Stomach (tissue), 8 donors: ENCODE measurements at regions not wholly inside any gene's neighbourhood (a gene's known extent, or its start where the extent isn't known, plus 50 kb on each side); places are given as distances from the start of the nearest gene placed in this dataset.

Experiments
- DNase-seq, 2 donors: peaks; one replicate each; pipeline versions ENCODE4 v3.0.0 to v3.0.0-alpha.2; 2013 to 2019
- H3K27ac ChIP-seq, 5 donors: fragments of 200-600 bp in 4 of 5; sonication (generic) in 4 of 5; one replicate each; pipeline ENCODE4 v1.5.1; 2013 to 2019; ENCODE audit warnings: mild to moderate bottlenecking in 1 of 5, moderate library complexity in 1 of 5
- H3K27me3 ChIP-seq, 3 donors: fragments of 200-600 bp; sonication (generic); one replicate each; pipeline ENCODE4 v1.5.1; 2017 to 2019; ENCODE audit warnings: mixed run types in 1 of 3
- H3K36me3 ChIP-seq, 4 donors: fragments of 200-600 bp; sonication (generic); 1 replicate in 3 of 4; 2 replicates in 1 of 4; pipeline ENCODE4 v1.5.1; 2016 to 2019
- H3K4me1 ChIP-seq, 4 donors: fragments of 200-600 bp; sonication (generic); one replicate each; pipeline ENCODE4 v1.5.1; 2016 to 2019
- H3K4me3 ChIP-seq, 4 donors: fragments of 200-600 bp; sonication (generic) in 3 of 4; one replicate each; pipeline ENCODE4 v1.5.1; 2016 to 2019; ENCODE audit warnings: mild to moderate bottlenecking in 1 of 4
- H3K9me3 ChIP-seq, 4 donors: fragments of 200-600 bp; sonication (generic); one replicate each; pipeline ENCODE4 v1.5.1; 2016 to 2019
- EP300 ChIP-seq: sonication (generic); formaldehyde crosslinking; IDR thresholded peaks from one replicate; pipeline ENCODE4 v1.6.1; 2017; ENCODE audit warnings: antibody characterized with exemption
- POLR2A ChIP-seq, 4 donors: fragments of 450-650 bp; IDR thresholded peaks; one replicate each; pipeline ENCODE4 v1.6.1; 2016; ENCODE audit warnings: antibody characterized with exemption in 4 of 4, control low read depth in 2 of 4, mild to moderate bottlenecking in 1 of 4, moderate library complexity in 1 of 4
- POLR2AphosphoS5 ChIP-seq, 3 donors: sonication (generic); formaldehyde crosslinking; IDR thresholded peaks; one replicate each; pipeline ENCODE4 v1.6.1; 2016; ENCODE audit warnings: antibody characterized with exemption in 3 of 3
- WGBS, 5 donors: extraction: QIAGEN DNeasy Blood & Tissue Kit in 3 of 5; methylation state at CpG; one replicate each; pipeline versions ENCODE4 v1.1.5 to v1.1.7; 2013 to 2018; 5-methylcytosine and 5-hydroxymethylcytosine counted together
- intact Hi-C: fragments of 100-400 bp; cut with DNase I; formaldehyde crosslinking; loops from one replicate; pipeline ENCODE4 v1.15.1; 2023; ENCODE audit warnings: low total_unique reads
- TF ChIP-seq, protein P1 (sequence below), 7 experiments: fragments of 450-650 bp in 4 of 7; fragments of 200-600 bp in 3 of 7; sonication (generic) in 3 of 7; IDR thresholded peaks; one replicate each; pipeline ENCODE4 v1.5.1; 2016 to 2019; ENCODE audit warnings: antibody characterized with exemption in 7 of 7, control low read depth in 2 of 7, mild to moderate bottlenecking in 1 of 7
- donor health status: healthy with polysubstance abuse.
- donor health status: Bipolar disorder and iron deficiency.
- donor health status: healthy.

DNA sequence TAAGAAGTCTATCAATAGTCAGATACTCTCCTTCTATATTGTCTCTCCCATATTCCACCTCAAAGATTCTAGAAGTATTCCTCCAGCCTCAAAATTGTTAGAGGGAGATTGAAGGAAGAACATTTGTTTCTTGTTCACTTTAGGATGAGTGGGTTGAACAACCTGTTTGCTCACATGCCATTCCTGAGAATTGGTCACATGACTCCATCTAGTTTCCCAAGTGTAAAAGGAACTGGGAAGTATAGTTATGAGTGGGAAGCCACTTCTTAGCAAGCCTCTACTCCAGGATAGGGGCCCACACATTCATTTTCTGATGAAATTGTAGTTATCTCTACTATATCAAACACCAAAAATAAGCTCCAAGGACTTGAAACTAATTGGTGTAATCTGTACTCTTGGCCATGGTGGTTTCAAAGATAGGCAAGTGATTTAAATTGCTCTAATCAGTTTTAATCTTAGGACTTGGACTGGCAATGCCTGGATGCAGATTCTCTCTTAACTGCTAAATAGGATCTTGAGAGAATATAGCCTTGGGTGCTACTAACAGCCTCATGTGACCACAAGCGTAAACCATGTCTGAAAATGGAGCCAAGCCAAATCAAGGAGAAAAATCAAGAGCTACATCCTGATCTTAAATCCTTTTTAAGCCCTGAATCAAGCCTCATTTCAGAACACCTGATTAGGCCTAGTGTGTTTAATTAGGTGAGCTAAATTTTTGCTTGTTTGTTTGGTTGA lies 758.7 kb upstream of the MAN1A1 start:
- DNase-seq = no peak
- Histone ChIP-seq H3K9me3 (no peaks in the 10 kb centered on the region), H3K27ac (no peak overlapping the region), H3K4me3 (no peak overlapping the region), H3K4me1 (no peaks in the 10 kb centered on the region), H3K27me3 (no peaks in the 10 kb centered on the region), H3K36me3 (no peaks in the 10 kb centered on the region)
- WGBS, 5 donors = 81 to 98% (median 84%) methylated on average over 1 of the region's 1 CpG
- intact Hi-C loops = no loop called here
- no peak for TF ChIP-seq POLR2A (IDR thresholded peaks at IDR 0.05)
- TF ChIP-seq, protein P1, sequence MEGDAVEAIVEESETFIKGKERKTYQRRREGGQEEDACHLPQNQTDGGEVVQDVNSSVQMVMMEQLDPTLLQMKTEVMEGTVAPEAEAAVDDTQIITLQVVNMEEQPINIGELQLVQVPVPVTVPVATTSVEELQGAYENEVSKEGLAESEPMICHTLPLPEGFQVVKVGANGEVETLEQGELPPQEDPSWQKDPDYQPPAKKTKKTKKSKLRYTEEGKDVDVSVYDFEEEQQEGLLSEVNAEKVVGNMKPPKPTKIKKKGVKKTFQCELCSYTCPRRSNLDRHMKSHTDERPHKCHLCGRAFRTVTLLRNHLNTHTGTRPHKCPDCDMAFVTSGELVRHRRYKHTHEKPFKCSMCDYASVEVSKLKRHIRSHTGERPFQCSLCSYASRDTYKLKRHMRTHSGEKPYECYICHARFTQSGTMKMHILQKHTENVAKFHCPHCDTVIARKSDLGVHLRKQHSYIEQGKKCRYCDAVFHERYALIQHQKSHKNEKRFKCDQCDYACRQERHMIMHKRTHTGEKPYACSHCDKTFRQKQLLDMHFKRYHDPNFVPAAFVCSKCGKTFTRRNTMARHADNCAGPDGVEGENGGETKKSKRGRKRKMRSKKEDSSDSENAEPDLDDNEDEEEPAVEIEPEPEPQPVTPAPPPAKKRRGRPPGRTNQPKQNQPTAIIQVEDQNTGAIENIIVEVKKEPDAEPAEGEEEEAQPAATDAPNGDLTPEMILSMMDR (IDR thresholded peaks at IDR 0.05) = no peak
- no peak for TF ChIP-seq EP300
- no peak for TF ChIP-seq POLR2AphosphoS5 (IDR thresholded peaks at IDR 0.05)

DNA sequence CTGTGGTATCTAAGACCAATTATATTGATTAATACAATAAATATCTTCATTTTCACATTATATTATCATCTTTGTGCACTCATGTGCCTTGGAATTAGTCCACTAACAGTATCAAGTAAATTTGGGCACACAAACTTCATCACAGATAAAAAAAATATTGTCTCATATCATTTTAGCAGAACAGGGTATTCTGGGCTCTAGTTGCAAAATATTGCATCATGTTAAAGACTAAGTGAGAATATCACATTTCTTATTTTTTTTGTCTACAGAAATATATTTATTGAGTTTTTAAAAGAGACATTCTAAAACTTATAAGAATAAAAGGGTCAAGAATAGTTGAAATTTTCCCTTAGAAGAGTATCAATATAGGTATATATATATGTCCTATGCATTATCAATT lies 754.1 kb upstream of the MAN1A1 start:
- H3K4me3 ChIP-seq = no peak overlapping the region
- H3K36me3 ChIP-seq = no peaks in the 10 kb centered on the region
- TF ChIP-seq POLR2AphosphoS5 (IDR thresholded peaks at IDR 0.05) = no peak
- TF ChIP-seq, protein P1 (IDR thresholded peaks at IDR 0.05) = no peak
- no peak for TF ChIP-seq EP300
- TF ChIP-seq POLR2A (IDR thresholded peaks at IDR 0.05) = no peak
- intact Hi-C loops = no loop called here
- H3K4me1 ChIP-seq = no peaks in the 10 kb centered on the region
- H3K9me3 ChIP-seq = no peaks in the 10 kb centered on the region
- no peak overlapping the region for H3K27ac ChIP-seq
- no peaks in the 10 kb centered on the region for H3K27me3 ChIP-seq
- DNase-seq = no peak

DNA sequence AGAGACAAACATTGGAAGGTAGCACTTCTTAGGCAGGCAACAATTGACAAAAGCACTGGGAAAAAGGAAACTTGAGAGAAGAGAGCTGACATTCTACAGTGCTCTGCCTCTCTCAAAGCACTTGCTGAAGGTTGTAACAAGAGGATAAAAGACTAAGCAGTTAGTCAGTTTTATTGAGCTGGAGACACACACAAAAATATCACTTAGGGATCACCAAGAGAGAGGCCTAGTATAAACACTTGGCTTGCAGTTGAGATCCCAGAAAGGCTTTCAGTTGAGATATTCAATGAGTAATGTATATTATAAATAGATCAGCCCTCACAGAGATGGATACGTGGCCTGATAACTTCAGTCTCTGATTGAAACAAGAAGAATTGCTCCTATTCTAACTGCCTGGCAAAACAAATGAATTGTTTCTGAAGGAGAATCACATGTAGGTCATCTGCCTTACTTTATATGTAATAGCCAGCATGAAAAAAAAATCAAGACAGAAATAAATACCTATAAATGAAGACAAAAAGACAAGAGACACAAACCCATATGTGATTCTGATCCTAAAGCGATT lies 747.2 kb upstream of the MAN1A1 start:
- Histone ChIP-seq H3K36me3 (no peaks in the 10 kb centered on the region), H3K4me1 (no peaks in the 10 kb centered on the region), H3K27me3 (no peaks in the 10 kb centered on the region), H3K9me3 (no peaks in the 10 kb centered on the region), H3K4me3 (no peak overlapping the region), H3K27ac (no peak overlapping the region)
- WGBS, 5 donors = 69 to 86% (median 77%) methylated on average over 2 of the region's 2 CpGs
- TF ChIP-seq, protein P1 (IDR thresholded peaks at IDR 0.05) = no peak
- TF ChIP-seq POLR2AphosphoS5 (IDR thresholded peaks at IDR 0.05) = no peak
- no peak for TF ChIP-seq EP300
- no peak for TF ChIP-seq POLR2A (IDR thresholded peaks at IDR 0.05)
- DNase-seq = no peak
- intact Hi-C loops = no loop called here

DNA sequence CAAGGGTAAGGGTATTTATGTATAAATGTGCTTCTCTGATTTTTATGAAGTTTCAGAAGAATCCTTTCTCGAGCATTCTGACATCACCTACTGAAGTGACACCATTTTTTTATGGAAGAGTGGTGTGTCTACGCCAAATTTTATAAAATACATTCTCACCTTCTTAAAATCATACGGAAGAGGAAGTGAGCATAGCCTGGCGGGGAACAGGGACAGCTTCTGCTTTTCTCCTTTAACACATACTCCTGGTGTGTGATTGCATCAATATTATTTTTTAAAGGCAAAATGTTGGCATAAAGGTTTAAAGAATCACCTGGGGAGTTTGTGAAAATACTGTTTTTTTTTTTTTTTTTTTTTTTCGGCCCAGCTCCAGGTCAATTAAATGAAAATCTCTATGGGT lies 733.6 kb upstream of the MAN1A1 start:
- WGBS, 5 donors = 72 to 79% (median 76%) methylated on average over 5 of the region's 5 CpGs
- DNase-seq = no peak
- intact Hi-C loops = no loop called here

More for the DNA sequence above, 733.6 kb upstream of the MAN1A1 start:
- Histone ChIP-seq H3K36me3 (no peaks in the 10 kb centered on the region), H3K9me3 (no peaks in the 10 kb centered on the region), H3K27ac (no peak overlapping the region), H3K4me1 (no peaks in the 10 kb centered on the region), H3K27me3 (no peaks in the 10 kb centered on the region), H3K4me3 (no peak overlapping the region)
- TF ChIP-seq EP300 = no peak
- no peak for TF ChIP-seq POLR2AphosphoS5 (IDR thresholded peaks at IDR 0.05)
- TF ChIP-seq, protein P1 (IDR thresholded peaks at IDR 0.05) = no peak
- no peak for TF ChIP-seq POLR2A (IDR thresholded peaks at IDR 0.05)
